A172 (cell line): ENCODE measurements at regions not wholly inside any gene's neighbourhood (a gene's known extent, or its start where the extent isn't known, plus 50 kb on each side); places are given as distances from the start of the nearest gene placed in this dataset.

Source experiments
- DNase-seq: peaks from one replicate; pipeline ENCODE4 v3.0.0-alpha.2; 2015; ENCODE audit warnings: low spot score

DNA sequence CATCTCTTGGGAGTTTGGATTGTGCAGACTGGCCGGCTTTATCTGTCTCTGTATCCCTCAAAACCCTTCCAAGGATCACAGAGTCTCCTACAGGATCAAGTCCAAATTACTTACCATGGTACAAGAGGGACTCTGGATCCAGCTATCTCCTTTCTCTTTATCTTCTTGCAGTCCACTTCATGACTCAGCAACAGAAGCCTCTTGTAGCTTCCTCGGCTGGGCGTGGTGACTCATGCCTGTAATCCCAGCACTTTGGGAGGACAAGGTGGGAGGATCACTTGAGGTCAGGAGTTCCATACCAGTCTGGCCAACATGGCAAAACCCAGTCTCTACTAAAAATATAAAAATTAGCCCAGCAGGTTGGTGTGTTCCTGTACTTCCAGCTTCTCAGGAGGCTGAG is 189.7 kb downstream of the BCAT1 start:
- DNase-seq: peak; percentile 33

DNA sequence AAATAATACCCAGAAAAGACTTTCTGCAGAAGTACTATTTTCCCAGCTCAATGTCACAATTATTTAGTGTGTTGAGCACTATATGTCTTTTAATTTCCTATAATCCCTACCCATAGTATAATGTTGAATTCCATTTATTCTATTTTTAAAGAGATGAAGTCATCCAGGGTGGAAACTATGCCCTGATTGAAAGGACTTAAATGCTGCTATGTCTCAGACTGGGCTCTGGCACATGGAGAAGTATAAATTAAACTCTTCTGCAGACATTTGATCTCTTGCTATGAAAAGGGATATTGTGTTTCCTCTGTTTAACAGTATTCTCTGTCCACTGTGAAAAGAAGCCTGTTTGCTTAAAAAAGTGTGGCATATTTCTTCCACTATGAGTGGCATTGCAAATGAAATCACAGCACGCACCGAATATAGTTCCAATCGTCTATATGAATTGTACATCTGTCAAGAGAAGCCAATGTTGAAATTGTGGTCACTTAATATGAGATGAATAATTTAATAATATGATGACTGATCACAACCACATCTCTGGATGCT is 192.3 kb downstream of the BCAT1 start:
- no peak for DNase-seq

GRCh38 chr12:24754690-24755638 is 193.9 kb downstream of the BCAT1 start:
- DNase-seq: peak; percentile 46

DNA sequence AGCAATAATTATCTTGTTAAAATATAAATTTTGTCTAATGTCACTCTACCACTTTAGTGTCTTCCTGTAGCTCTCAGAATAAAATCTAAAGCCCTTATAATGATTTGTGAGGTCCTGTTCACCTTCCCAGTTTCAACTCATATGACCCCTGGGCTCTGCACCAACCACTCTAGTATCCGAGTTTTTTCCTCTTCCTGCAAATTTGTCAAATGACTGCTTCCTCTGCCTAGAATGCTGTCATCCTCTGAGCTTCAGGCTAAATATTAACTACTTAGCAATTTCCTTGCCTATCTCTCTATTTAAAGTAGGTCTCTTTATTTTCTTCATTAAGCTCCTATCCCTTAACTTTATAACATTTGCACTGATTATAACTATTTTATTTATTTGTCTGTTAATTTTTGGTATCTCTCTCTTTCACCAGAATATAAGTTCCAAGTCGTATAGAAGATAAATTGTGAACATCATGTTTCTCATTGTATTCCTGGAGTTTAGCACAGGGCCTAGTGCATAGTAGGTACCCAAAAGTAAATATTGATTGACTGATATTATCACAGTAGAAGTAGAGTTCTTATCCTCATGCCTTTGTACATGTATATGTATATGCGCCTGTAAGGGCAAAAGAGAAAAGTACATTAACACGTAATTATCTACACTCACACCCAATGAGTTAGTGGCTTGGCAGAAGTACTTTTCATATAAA is 196.0 kb downstream of the BCAT1 start:
- no peak for DNase-seq

DNA sequence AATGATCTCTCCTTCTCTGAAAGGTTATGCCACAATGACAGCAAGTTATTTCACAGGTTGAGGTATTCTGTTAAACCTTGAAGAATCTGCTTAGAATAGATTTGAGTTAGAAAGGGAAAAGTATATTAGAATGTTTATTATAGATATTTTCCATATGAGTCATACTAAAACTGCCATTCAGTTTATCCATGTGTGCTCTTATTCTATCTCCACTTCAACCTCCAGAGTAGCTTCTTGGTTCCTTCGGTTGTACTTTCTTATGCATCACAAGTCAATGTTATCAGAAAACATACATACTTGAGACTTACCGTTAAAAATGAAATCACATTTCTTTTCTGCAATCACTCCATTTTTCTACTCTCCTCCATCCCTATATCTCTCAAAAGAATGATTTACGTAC is 197.7 kb downstream of the BCAT1 start:
- DNase-seq: no peak

GRCh38 chr12:24750263-24750662 is 198.6 kb downstream of the BCAT1 start:
- no peak for DNase-seq

GRCh38 chr12:24749171-24749570 is 199.7 kb downstream of the BCAT1 start:
- DNase-seq: no peak

DNA sequence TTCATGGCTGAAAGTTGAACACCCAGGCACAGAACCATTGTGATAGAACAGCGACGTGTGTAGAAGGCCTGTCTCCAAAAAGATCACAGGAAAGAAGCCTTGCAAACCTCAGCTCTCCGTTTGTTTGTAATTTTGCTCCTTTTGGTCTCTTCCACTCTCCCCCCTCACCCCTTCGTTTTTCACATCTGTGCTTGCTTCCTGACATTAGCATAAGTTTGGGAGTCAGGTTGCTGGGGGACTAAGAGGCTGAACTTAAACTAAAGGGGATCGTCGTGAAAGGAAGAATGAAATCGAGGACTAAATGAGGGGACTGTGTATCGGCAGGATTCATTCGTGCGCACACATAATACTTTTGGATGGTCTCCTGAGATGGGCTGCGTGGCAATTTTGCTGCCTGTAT is 200.6 kb downstream of the BCAT1 start:
- DNase-seq: no peak

DNA sequence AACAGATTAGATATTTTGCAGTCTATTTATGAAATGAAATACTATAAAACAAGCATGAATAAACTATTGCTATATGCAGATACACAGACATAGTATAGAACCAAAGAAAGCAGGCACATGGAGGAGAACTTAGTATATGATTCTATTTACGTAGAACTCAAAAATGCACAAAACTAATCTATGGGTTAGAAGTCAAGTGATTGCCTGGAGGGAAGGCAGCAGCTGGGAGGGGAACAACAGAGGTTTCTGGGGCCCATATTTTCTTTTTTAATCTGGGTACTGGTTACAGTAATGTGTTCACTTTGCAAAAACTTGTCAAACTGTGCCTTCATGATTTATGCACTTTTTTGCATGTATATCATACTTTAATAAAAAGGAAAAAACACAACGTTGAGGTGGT is 202.0 kb downstream of the BCAT1 start:
- DNase-seq: no peak

DNA sequence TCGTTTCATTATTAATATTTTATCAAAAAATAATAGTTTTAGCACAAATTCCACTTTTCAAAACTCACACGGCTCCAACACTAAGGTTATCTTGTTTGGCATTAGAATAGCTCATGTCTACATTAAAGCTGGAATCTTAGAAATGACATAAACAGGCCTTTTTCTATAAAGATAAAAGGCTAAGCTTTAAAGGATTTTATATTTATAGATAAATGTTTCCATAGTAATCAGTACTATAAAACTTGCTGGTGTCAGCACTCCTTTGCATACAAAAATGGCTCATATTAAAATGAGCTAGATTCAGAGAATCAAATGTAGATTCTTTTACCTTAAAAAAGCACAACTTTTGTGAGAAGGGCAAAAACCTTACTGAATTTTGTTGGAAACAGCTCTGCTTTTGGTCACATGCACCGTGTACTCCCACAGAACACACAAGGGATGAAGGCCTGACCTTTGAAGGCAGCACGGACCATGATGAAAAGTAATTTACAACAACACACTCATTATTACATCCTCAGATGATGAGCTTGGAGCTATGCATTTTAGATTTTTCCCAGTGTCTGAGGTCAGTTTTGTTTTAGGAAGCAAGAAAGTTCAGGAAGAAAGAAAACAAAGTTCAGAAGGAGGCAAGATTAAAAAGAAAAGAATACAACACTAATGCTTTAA is 202.8 kb downstream of the BCAT1 start:
- DNase-seq: no peak

DNA sequence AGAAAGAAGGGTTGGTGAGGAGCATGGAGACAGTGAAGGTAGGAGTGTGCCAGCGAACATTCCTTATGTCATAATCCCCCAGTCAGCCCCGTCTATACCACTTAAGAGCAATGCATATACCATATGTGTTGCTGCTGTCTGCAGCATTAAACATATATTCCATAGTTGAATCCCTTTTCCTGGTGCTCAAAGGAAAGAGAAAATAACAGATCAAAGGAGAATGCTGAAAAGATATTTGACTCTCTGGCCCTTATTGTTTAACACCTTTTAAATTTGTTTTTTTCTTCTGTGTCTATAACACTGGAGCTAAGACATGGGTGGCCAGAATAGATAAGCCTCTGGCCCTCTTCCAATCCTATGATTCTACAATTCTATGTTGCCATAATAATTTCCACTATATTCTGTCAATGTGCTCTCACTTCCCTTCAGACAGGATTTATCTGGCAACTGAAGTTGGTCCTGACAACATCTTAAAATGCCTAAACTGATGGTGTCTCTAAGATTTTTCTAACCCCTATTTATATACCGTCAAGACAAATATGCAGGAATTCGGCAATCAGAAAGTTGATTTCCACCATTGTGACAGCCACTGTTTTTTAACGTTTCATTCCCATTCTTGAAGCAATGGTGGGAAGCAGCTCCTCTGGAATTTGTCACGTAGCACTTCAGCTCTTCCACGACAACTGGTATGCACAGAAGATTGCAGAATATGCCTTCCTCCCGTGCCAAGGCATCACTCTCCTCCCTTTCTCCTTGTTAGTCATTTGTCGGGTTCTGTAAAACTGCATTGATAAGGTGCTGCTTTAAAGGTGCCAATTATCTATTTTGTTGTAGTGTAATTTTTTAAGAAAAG is 204.7 kb downstream of the BCAT1 start:
- no peak for DNase-seq

- no peak for DNase-seq
Measured at GRCh38 chr12:24742378-24742777, 206.5 kb downstream of the BCAT1 start.

DNA sequence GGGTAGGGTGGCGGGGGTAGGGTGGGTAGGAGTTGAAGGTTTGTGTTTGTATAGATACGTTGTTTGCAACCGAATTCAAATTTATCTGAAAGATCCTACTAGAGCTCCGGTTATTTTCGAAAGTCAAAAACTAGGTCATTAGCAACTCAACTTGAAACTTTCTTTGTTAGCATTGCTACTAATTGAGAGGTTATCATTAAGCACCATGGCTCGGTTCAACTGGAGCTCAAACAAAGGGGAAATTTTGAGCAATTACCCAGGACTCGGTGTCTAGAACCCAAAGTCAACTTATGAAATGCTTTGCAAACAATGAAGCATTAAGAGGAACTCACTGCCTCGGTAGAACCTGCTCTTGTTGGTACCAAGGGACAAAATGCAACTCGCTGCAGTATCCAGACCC is 207.7 kb downstream of the BCAT1 start:
- DNase-seq: no peak

- DNase-seq: no peak
Measured at GRCh38 chr12:24739106-24739779, 209.7 kb downstream of the BCAT1 start.

- DNase-seq: no peak
Measured at GRCh38 chr12:24738441-24738840, 210.5 kb downstream of the BCAT1 start.

DNA sequence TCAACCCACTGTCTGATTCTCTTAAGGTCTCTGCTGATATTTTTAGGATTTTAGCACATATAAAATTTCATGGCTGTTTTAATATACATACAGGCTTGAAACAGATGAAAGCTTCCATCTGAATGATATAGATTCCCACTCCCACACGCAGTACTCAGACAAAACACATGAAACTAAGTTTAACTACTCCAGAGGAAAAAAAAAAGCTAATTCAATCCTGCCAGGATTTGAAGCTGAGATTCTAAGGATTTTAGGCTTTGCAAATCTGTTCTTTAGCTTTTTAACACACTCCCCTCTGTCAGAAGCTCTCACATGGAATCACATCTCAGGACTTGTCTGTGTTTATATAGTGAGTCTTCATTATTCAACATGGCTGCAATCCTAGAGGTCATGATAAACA is 217.3 kb downstream of the BCAT1 start:
- no peak for DNase-seq

GRCh38 chr12:24730489-24730896 is 218.4 kb downstream of the BCAT1 start:
- no peak for DNase-seq

GRCh38 chr12:24728826-24729225 is 220.1 kb downstream of the BCAT1 start:
- no peak for DNase-seq

DNA sequence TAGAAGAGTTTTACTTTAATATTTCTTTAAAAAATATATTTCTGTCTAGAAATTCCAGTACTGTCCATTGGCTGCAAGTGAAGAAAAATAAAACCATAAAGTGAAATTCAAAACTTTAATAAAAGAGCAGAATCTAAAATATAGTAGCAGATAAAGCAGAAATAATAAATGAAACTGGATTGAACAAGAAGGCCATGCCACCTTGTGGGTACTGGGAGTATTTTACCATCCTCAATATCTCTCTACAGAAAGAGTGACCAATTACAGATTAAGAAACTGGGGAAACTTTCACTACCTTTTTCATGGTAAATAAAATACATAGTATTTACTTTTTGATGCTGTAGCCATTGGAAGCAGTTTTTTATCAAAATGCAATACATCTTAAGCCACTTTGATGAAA is 220.5 kb downstream of the BCAT1 start:
- peak; percentile 23 for DNase-seq

DNA sequence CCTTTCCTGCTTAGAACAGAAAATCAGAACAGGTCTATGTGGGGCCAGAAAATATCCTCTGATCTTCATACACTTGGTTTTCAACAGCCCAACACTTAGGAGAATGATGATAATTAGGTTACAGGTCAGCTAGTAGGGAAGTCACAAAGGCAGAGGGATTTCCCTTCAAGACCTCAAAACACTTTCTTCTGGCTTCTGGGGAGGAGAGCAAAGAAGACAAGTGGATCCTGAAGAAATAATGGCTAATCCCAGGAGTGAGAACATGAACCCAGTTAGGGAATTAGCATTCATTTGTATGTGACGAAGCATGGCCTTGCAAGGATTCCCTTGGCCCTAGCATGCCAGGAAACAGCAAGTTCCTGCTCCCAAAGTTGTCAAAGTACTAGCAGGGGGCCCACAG is 223.3 kb downstream of the BCAT1 start:
- DNase-seq: no peak

DNA sequence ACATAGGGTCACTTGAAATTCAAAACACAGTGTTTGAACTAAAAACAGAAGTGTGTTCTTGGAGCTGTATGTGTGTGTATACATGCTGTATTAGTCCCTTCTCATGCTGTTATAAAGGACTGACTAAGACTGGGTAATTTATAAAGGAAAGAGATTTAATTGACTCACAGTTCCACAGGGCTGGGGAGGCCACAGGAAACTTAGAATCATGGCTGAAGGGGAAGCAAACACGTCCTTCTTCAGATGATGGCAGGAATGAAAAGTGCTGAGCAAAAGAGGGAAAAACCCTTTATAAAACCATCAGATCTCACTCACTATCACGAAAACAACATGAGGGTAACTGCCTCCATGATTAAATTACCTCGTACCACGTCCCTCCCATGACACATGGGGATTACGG is 224.1 kb downstream of the BCAT1 start:
- no peak for DNase-seq
